ENCODE measurements at regions not wholly inside any gene's neighbourhood (a gene's known extent, or its start where the extent isn't known, plus 50 kb on each side); places are given as distances from the start of the nearest gene placed in this dataset.
"Not testable (repeated sequence)": the region's sequence is repeated elsewhere in the genome, so short reads cannot be mapped to it uniquely, and the experiment has no call there.

DNA sequence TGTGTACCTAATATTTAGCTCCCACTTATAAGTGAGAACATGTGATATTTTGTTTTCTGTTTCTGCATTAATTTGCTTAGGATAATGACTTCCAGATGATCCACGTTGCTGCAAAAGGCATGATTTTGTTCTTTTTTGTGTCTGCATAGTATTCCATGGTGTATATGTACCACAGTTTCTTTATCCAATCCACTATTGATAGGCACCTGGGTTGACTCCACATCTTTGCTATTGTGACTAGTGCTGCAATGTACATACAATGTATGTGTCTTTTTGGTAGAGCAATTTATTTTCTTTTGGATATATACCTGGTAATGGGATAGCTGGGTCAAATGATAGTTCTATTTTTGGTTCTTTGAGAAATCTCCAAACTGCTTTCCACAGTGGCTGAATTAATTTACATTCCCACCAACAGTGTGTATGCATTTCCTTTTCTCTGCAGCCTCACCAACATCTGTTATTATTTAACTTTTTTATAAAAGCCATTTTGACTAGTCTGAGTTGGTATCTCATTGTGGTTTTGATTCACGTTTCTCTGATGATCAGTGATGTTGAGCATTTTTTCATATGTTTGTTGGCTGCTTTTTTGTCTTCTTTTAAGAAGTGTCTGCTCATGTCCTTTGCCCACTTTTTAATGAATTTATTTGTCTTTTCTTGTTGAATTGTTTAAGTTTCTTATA lies 102.8 kb upstream of the GAS1 start:
- ATAC-seq; H4K20me1 ChIP-seq (ENCODE audit: low read length); H3K27me3 ChIP-seq (ENCODE audit: low read length); H3K79me2 ChIP-seq (ENCODE audit: low read length); H3K4me3 ChIP-seq (ENCODE audit: low read length); H3K4me2 ChIP-seq (ENCODE audit: low read length); CTCF ChIA-PET; H2AFZ ChIP-seq (ENCODE audit: low read length); H3K36me3 ChIP-seq (ENCODE audit: low read depth, low read length); H3K9me3 ChIP-seq (ENCODE audit: low read length); intact Hi-C loops (cut with micrococcal nuclease); H3K27ac ChIP-seq (ENCODE audit: low read length); H3K9ac ChIP-seq (ENCODE audit: low read length); H3K9me2 ChIP-seq (replicated peaks; ENCODE audit: low read length); DNase-seq; H3K4me1 ChIP-seq (ENCODE audit: insufficient read depth, low read length); BruUV-seq (replicated peaks); POLR2A ChIA-PET (ENCODE audit: unreplicated experiment); H3F3A ChIP-seq (ENCODE audit: low read length, unreplicated experiment): not testable (repeated sequence)

GRCh38 chr9:87054999-87055686 lies 107.8 kb upstream of the GAS1 start:
- Histone ChIP-seq H2AFZ (ENCODE audit: low read length) (no peak overlapping the region), H3K36me3 (ENCODE audit: low read depth, low read length) (no peaks in the 10 kb centered on the region), H3K27me3 (ENCODE audit: low read length) (no peaks in the 10 kb centered on the region), H3K27ac (ENCODE audit: low read length) (no peak overlapping the region), H3K9me3 (ENCODE audit: low read length) (no peaks in the 10 kb centered on the region), H3K9ac (ENCODE audit: low read length) (no peak overlapping the region), H3K79me2 (ENCODE audit: low read length) (no peaks in the 10 kb centered on the region), H4K20me1 (ENCODE audit: low read length) (no peaks in the 10 kb centered on the region), H3K4me1 (ENCODE audit: insufficient read depth, low read length) (no peaks in the 10 kb centered on the region), H3K9me2 (replicated peaks; ENCODE audit: low read length) (no peaks in the 10 kb centered on the region), H3K4me2 (ENCODE audit: low read length) (no peak overlapping the region), H3K4me3 (ENCODE audit: low read length) (no peak overlapping the region), H3F3A (ENCODE audit: low read length, unreplicated experiment) (no peaks in the 10 kb centered on the region)
- TF ChIP-seq EZH2phosphoT487 (IDR thresholded peaks at IDR 0.05; ENCODE audit: borderline replicate concordance, low read length): no peak
- no peak for TF ChIP-seq EZH2 (IDR thresholded peaks at IDR 0.05; ENCODE audit: low read length, unreplicated experiment)
- TF ChIP-seq, protein P1, sequence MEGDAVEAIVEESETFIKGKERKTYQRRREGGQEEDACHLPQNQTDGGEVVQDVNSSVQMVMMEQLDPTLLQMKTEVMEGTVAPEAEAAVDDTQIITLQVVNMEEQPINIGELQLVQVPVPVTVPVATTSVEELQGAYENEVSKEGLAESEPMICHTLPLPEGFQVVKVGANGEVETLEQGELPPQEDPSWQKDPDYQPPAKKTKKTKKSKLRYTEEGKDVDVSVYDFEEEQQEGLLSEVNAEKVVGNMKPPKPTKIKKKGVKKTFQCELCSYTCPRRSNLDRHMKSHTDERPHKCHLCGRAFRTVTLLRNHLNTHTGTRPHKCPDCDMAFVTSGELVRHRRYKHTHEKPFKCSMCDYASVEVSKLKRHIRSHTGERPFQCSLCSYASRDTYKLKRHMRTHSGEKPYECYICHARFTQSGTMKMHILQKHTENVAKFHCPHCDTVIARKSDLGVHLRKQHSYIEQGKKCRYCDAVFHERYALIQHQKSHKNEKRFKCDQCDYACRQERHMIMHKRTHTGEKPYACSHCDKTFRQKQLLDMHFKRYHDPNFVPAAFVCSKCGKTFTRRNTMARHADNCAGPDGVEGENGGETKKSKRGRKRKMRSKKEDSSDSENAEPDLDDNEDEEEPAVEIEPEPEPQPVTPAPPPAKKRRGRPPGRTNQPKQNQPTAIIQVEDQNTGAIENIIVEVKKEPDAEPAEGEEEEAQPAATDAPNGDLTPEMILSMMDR (conservative IDR thresholded peaks at IDR 0.05; ENCODE audit: low read depth, low read length): no peak
- no peak for DNase-seq
- no TSS peak for BruUV-seq (replicated peaks)
- ChIA-PET POLR2A (ENCODE audit: unreplicated experiment) (no interaction called here), CTCF (no interaction called here)
- intact Hi-C loops (cut with micrococcal nuclease): no loop called here
- no peak for ATAC-seq

GRCh38 chr9:87059772-87060171 lies 112.5 kb upstream of the GAS1 start:
- Histone ChIP-seq H2AFZ (ENCODE audit: low read length) (no peak overlapping the region), H3K9me3 (ENCODE audit: low read length) (no peaks in the 10 kb centered on the region), H3K36me3 (ENCODE audit: low read depth, low read length) (no peaks in the 10 kb centered on the region), H3K9ac (ENCODE audit: low read length) (no peak overlapping the region), H3K9me2 (replicated peaks; ENCODE audit: low read length) (no peaks in the 10 kb centered on the region), H4K20me1 (ENCODE audit: low read length) (no peaks in the 10 kb centered on the region), H3F3A (ENCODE audit: low read length, unreplicated experiment) (no peaks in the 10 kb centered on the region), H3K27me3 (ENCODE audit: low read length) (no peaks in the 10 kb centered on the region), H3K4me3 (ENCODE audit: low read length) (no peak overlapping the region), H3K79me2 (ENCODE audit: low read length) (no peaks in the 10 kb centered on the region), H3K4me2 (ENCODE audit: low read length) (no peak overlapping the region), H3K4me1 (ENCODE audit: insufficient read depth, low read length) (no peaks in the 10 kb centered on the region), H3K27ac (ENCODE audit: low read length) (no peak overlapping the region)
- DNase-seq (no peak), ATAC-seq (no peak)
- ChIA-PET CTCF (no interaction called here), POLR2A (ENCODE audit: unreplicated experiment) (no interaction called here)
- TF ChIP-seq, protein P1 (conservative IDR thresholded peaks at IDR 0.05; ENCODE audit: low read depth, low read length): no peak
- TF ChIP-seq EZH2phosphoT487 (IDR thresholded peaks at IDR 0.05; ENCODE audit: borderline replicate concordance, low read length) (no peak), EZH2 (IDR thresholded peaks at IDR 0.05; ENCODE audit: low read length, unreplicated experiment) (no peak)
- BruUV-seq (replicated peaks): no TSS peak
- intact Hi-C loops (cut with micrococcal nuclease): no loop called here

Measured in PC-3 (cell line).